ENCODE measurements at regions not wholly inside any gene's neighbourhood (a gene's known extent, or its start where the extent isn't known, plus 50 kb on each side); places are given as distances from the start of the nearest gene placed in this dataset.

DNA sequence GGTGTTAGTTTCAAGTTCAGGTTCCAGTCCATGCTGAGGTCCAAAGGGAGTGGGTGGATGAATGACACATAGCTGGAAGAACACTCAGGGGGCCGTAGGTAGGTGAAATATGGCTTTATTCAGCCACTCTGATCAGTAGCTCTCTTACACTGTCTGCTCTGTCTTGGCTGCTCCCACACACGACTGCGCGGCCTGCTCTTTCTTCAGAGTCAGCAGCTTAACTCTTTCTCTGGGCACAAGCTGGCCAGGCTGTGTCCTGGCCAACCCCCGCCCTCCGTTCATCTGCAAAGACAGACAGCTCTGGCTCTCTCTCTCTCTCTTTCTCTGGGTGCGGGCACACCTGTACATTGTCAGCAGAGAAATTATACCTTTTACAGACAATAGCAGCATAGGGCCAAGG is 317.4 kb upstream of the SORCS1 start:
- WGBS, result 70% methylated on average over 7 of the region's 7 CpGs
- DNase-seq (ENCODE audit: extremely low spot score), result no peak
- intact Hi-C loops (cut with DNase I), result no loop called here
- no peaks in the 10 kb centered on the region for H3K36me3 ChIP-seq
- no peaks in the 10 kb centered on the region for H3K9me3 ChIP-seq
- no peak for TF ChIP-seq POLR2A (IDR thresholded peaks at IDR 0.05; ENCODE audit: low read depth)
- no peak for TF ChIP-seq CTCF (IDR thresholded peaks at IDR 0.05)
- no peak for TF ChIP-seq EP300 (IDR thresholded peaks at IDR 0.05)
- TF ChIP-seq POLR2AphosphoS5 (IDR thresholded peaks at IDR 0.05), result no peak
- no peak overlapping the region for H3K4me3 ChIP-seq
- H3K4me1 ChIP-seq, result no peaks in the 10 kb centered on the region
- no peaks in the 10 kb centered on the region for H3K27me3 ChIP-seq
- no peak overlapping the region for H3K27ac ChIP-seq (replicated peaks in 1 of 4)

- TF ChIP-seq POLR2AphosphoS5 (IDR thresholded peaks at IDR 0.05) (no peak), CTCF (IDR thresholded peaks at IDR 0.05) (no peak), EP300 (IDR thresholded peaks at IDR 0.05) (no peak), POLR2A (IDR thresholded peaks at IDR 0.05; ENCODE audit: low read depth) (no peak)
- intact Hi-C loops (cut with DNase I), result no loop called here
- WGBS, result 68% methylated on average over 6 of the region's 6 CpGs
Measured at GRCh38 chr10:107481224-107481623, 316.7 kb upstream of the SORCS1 start.

GRCh38 chr10:107480781-107481180 is 316.3 kb upstream of the SORCS1 start:
- intact Hi-C loops (cut with DNase I), result no loop called here
- no peak for DNase-seq (ENCODE audit: extremely low spot score)
- Histone ChIP-seq H3K36me3 (no peaks in the 10 kb centered on the region), H3K4me1 (no peaks in the 10 kb centered on the region), H3K27me3 (no peaks in the 10 kb centered on the region), H3K9me3 (no peaks in the 10 kb centered on the region), H3K27ac (replicated peaks in 1 of 4) (no peak overlapping the region), H3K4me3 (no peak overlapping the region)
- TF ChIP-seq POLR2AphosphoS5 (IDR thresholded peaks at IDR 0.05) (no peak), CTCF (IDR thresholded peaks at IDR 0.05) (no peak), POLR2A (IDR thresholded peaks at IDR 0.05; ENCODE audit: low read depth) (no peak), EP300 (IDR thresholded peaks at IDR 0.05) (no peak)

More at GRCh38 chr10:107481224-107481623, 316.7 kb upstream of the SORCS1 start:
- H3K27me3 ChIP-seq, result no peaks in the 10 kb centered on the region
- no peaks in the 10 kb centered on the region for H3K9me3 ChIP-seq
- DNase-seq (ENCODE audit: extremely low spot score), result no peak
- H3K4me3 ChIP-seq, result no peak overlapping the region
- H3K36me3 ChIP-seq, result no peaks in the 10 kb centered on the region
- H3K4me1 ChIP-seq, result no peaks in the 10 kb centered on the region
- H3K27ac ChIP-seq (replicated peaks in 1 of 4), result no peak overlapping the region

GRCh38 chr10:107477266-107477665 is 312.8 kb upstream of the SORCS1 start:
- Histone ChIP-seq H3K27me3 (no peaks in the 10 kb centered on the region), H3K27ac (replicated peaks in 1 of 4) (no peak overlapping the region), H3K9me3 (no peaks in the 10 kb centered on the region), H3K4me3 (no peak overlapping the region), H3K36me3 (no peaks in the 10 kb centered on the region), H3K4me1 (no peaks in the 10 kb centered on the region)
- intact Hi-C loops (cut with DNase I), result no loop called here
- DNase-seq (ENCODE audit: extremely low spot score), result no peak
- TF ChIP-seq EP300 (IDR thresholded peaks at IDR 0.05) (no peak), CTCF (IDR thresholded peaks at IDR 0.05) (no peak), POLR2AphosphoS5 (IDR thresholded peaks at IDR 0.05) (no peak), POLR2A (IDR thresholded peaks at IDR 0.05; ENCODE audit: low read depth) (no peak)

- Histone ChIP-seq H3K36me3 (no peaks in the 10 kb centered on the region), H3K27ac (replicated peaks in 1 of 4) (no peak overlapping the region), H3K27me3 (no peaks in the 10 kb centered on the region), H3K4me1 (no peaks in the 10 kb centered on the region), H3K4me3 (no peak overlapping the region), H3K9me3 (no peaks in the 10 kb centered on the region)
- TF ChIP-seq POLR2AphosphoS5 (IDR thresholded peaks at IDR 0.05) (no peak), EP300 (IDR thresholded peaks at IDR 0.05) (no peak), CTCF (IDR thresholded peaks at IDR 0.05) (no peak), POLR2A (IDR thresholded peaks at IDR 0.05; ENCODE audit: low read depth) (no peak)
- intact Hi-C loops (cut with DNase I), result no loop called here
- no peak for DNase-seq (ENCODE audit: extremely low spot score)
- WGBS, result 77% methylated on average over 2 of the region's 2 CpGs
Measured at GRCh38 chr10:107476408-107476807, 311.9 kb upstream of the SORCS1 start.
